IMR-90 (cell line): ENCODE measurements at regions not wholly inside any gene's neighbourhood (a gene's known extent, or its start where the extent isn't known, plus 50 kb on each side); places are given as distances from the start of the nearest gene placed in this dataset.

Source experiments
- ATAC-seq: fragments of 200-7000 bp; cut with Tn5 transposase; 2 replicates; pipeline ENCODE4 v1.9.1; 2020; ENCODE audit warnings: low read depth, mild to moderate bottlenecking, moderate library complexity
- BruUV-seq: library from RNA; stranded (reverse); fragments of 400-500 nt; replicated peaks from 2 replicates; lab custom pipeline; 2021; lab: Mats Ljungman, UMichigan
- CTCF ChIA-PET: fragments of 300-600 bp; formaldehyde crosslinking; extraction: SDS; loops from one replicate; lab custom pipeline; 2021; ENCODE audit warnings: antibody characterized with exemption; lab: Yijun Ruan, JAX
- POLR2A ChIA-PET: fragments of 300-600 bp; sonication (Branson Sonifier 250); formaldehyde crosslinking; loops from one replicate; lab custom pipeline; 2022; ENCODE audit warnings: antibody characterized with exemption; ENCODE audit not compliant: unreplicated experiment; lab: Charles Lee
- DNase-seq: peaks from one replicate; pipeline ENCODE4 v3.0.0; 2013
- H2AFZ ChIP-seq: replicated peaks from 2 replicates; pipeline ENCODE3; 2013; ENCODE audit warnings: low read length, mild to moderate bottlenecking; ENCODE audit not compliant: poor library complexity
- H2AK5ac ChIP-seq: 2 replicates; pipeline ENCODE4 v1.6.1; 2013; ENCODE audit warnings: low read depth, low read length, inconsistent platforms
- H2AK9ac ChIP-seq: replicated peaks from 2 replicates; pipeline ENCODE3; 2013; ENCODE audit warnings: mild to moderate bottlenecking, low read depth, low read length, moderate library complexity; ENCODE audit not compliant: poor library complexity
- H2BK120ac ChIP-seq: 2 replicates; pipeline ENCODE4 v1.6.1; 2013; ENCODE audit warnings: low read depth, low read length, inconsistent platforms
- H2BK15ac ChIP-seq: 3 replicates; pipeline ENCODE4 v1.6.1; 2013; ENCODE audit warnings: low read depth, low read length, inconsistent platforms
- H2BK20ac ChIP-seq: 2 replicates; pipeline ENCODE4 v1.6.1; 2013; ENCODE audit warnings: low read depth, mild to moderate bottlenecking, inconsistent platforms, low read length, moderate library complexity
- H2BK5ac ChIP-seq: 2 replicates; pipeline ENCODE4 v1.6.1; 2013; ENCODE audit warnings: mild to moderate bottlenecking, low read depth, low read length, inconsistent platforms; ENCODE audit not compliant: poor library complexity, severe bottlenecking
- H3K14ac ChIP-seq: replicated peaks from 2 replicates; pipeline ENCODE4 v1.6.1; 2013; ENCODE audit warnings: low read depth, low read length, inconsistent platforms
- H3K18ac ChIP-seq: 2 replicates; pipeline ENCODE4 v1.6.1; 2013; ENCODE audit warnings: low read depth, low read length, control low read depth
- H3K23ac ChIP-seq: 2 replicates; pipeline ENCODE4 v1.6.1; 2013; ENCODE audit warnings: low read depth, low read length, inconsistent platforms
- H3K27ac ChIP-seq: 2 replicates; pipeline ENCODE4 v1.5.1; 2013; ENCODE audit warnings: mild to moderate bottlenecking, control low read depth, low read length; ENCODE audit not compliant: insufficient read depth
- H3K27me3 ChIP-seq: 2 replicates; pipeline ENCODE4 v1.6.1; 2013; ENCODE audit warnings: low read length; ENCODE audit not compliant: control insufficient read depth, insufficient read depth
- H3K36me3 ChIP-seq: 2 replicates; pipeline ENCODE4 v1.6.1; 2013; ENCODE audit warnings: low read length, mixed read lengths; ENCODE audit not compliant: control insufficient read depth, insufficient read depth
- H3K4ac ChIP-seq: 2 replicates; pipeline ENCODE4 v1.6.1; 2013; ENCODE audit warnings: low read depth, low read length, inconsistent platforms
- H3K4me1 ChIP-seq: 2 replicates; pipeline ENCODE4 v1.6.1; 2013; ENCODE audit warnings: low read length, mixed read lengths; ENCODE audit not compliant: control insufficient read depth, insufficient read depth
- H3K4me2 ChIP-seq: 2 replicates; pipeline ENCODE4 v1.6.1; 2013; ENCODE audit warnings: low read depth, mild to moderate bottlenecking, control low read depth, low read length, moderate library complexity
- H3K4me3 ChIP-seq: 2 replicates; pipeline ENCODE4 v1.5.1; 2013; ENCODE audit warnings: low read depth, mild to moderate bottlenecking, control low read depth, low read length, moderate library complexity; ENCODE audit not compliant: insufficient read depth
- H3K56ac ChIP-seq: 2 replicates; pipeline ENCODE4 v1.6.1; 2013; ENCODE audit warnings: low read length, inconsistent platforms; ENCODE audit not compliant: insufficient read depth; ENCODE audit errors: extremely low read depth
- H3K79me1 ChIP-seq, 2 experiments: 2 replicates each; pipeline ENCODE4 v1.6.1; 2013; ENCODE audit warnings: low read length in 2 of 2, inconsistent platforms in 1 of 2, low read depth in 1 of 2
- H3K9ac ChIP-seq: 2 replicates; pipeline ENCODE4 v1.6.1; 2013; ENCODE audit warnings: low read depth, low read length, control low read depth
- H3K9me1 ChIP-seq: 2 replicates; pipeline ENCODE4 v1.6.1; 2013; ENCODE audit warnings: low read length, inconsistent platforms; ENCODE audit not compliant: insufficient read depth
- H3K9me3 ChIP-seq: 2 replicates; pipeline ENCODE4 v1.6.1; 2013; ENCODE audit warnings: low read length; ENCODE audit not compliant: control insufficient read depth, insufficient read depth
- H4K20me1 ChIP-seq: 2 replicates; pipeline ENCODE4 v1.6.1; 2013; ENCODE audit warnings: low read length, inconsistent platforms; ENCODE audit not compliant: insufficient read depth
- H4K5ac ChIP-seq: 2 replicates; pipeline ENCODE4 v1.6.1; 2013; ENCODE audit warnings: mild to moderate bottlenecking, low read depth, low read length, control low read depth
- H4K8ac ChIP-seq, 2 experiments: 2 replicates each; pipeline ENCODE4 v1.6.1; 2013; ENCODE audit warnings: low read depth in 2 of 2, low read length in 2 of 2, control low read depth in 1 of 2, inconsistent platforms in 1 of 2
- H4K91ac ChIP-seq: 2 replicates; pipeline ENCODE4 v1.6.1; 2013; ENCODE audit warnings: low read depth, low read length, inconsistent platforms; ENCODE audit not compliant: insufficient read depth
- BHLHE40 ChIP-seq: fragments of 150-350 bp; IDR thresholded peaks from 2 replicates; pipeline ENCODE4 v1.6.1; 2016; ENCODE audit warnings: mild to moderate bottlenecking, low read depth, low read length
- CEBPB ChIP-seq: IDR thresholded peaks from 2 replicates; pipeline ENCODE4 v1.6.1; 2012; ENCODE audit warnings: low read depth, low read length, improper control_type of control experiment
- CHD1 ChIP-seq: IDR thresholded peaks from 2 replicates; pipeline ENCODE4 v1.6.1; 2012; ENCODE audit warnings: low read depth, low read length, improper control_type of control experiment
- CTCF ChIP-seq: conservative IDR thresholded peaks from 2 replicates; pipeline ENCODE4 v1.5.1; 2012; ENCODE audit warnings: mild to moderate bottlenecking, low read depth, low read length, improper control_type of control experiment
- FOS ChIP-seq: fragments of 150-350 bp; IDR thresholded peaks from 2 replicates; pipeline ENCODE4 v1.6.1; 2016; ENCODE audit warnings: low read depth, low read length
- MAFK ChIP-seq: IDR thresholded peaks from 2 replicates; pipeline ENCODE4 v1.6.1; 2012; ENCODE audit warnings: low read depth, low read length, improper control_type of control experiment
- MAZ ChIP-seq: IDR thresholded peaks from 2 replicates; pipeline ENCODE4 v1.6.1; 2012; ENCODE audit warnings: low read depth, mild to moderate bottlenecking, low read length, improper control_type of control experiment, moderate library complexity, borderline replicate concordance
- MXI1 ChIP-seq: IDR thresholded peaks from 2 replicates; pipeline ENCODE4 v1.6.1; 2012; ENCODE audit warnings: low read depth, mild to moderate bottlenecking, low read length, moderate library complexity, borderline replicate concordance
- NFE2L2 ChIP-seq: fragments of 150-350 bp; IDR thresholded peaks from 2 replicates; pipeline ENCODE4 v1.6.1; 2016; ENCODE audit warnings: low read depth, mild to moderate bottlenecking, low read length
- POLR2A ChIP-seq: IDR thresholded peaks from 2 replicates; pipeline ENCODE4 v1.6.1; 2012; ENCODE audit warnings: mild to moderate bottlenecking, low read depth, low read length
- RCOR1 ChIP-seq: IDR thresholded peaks from 2 replicates; pipeline ENCODE4 v1.6.1; 2012; ENCODE audit warnings: mild to moderate bottlenecking, low read length, improper control_type of control experiment; ENCODE audit not compliant: insufficient replicate concordance
- RFX5 ChIP-seq: IDR thresholded peaks from 2 replicates; pipeline ENCODE4 v1.8.0; 2012; ENCODE audit warnings: low read depth, mild to moderate bottlenecking, low read length, moderate library complexity
- SMC3 ChIP-seq: fragments of 150-350 bp; IDR thresholded peaks from 2 replicates; pipeline ENCODE4 v1.6.1; 2016; ENCODE audit warnings: low read depth, mild to moderate bottlenecking, antibody characterized with exemption, low read length, moderate library complexity
- USF2 ChIP-seq: fragments of 150-350 bp; IDR thresholded peaks from 2 replicates; pipeline ENCODE4 v1.6.1; 2017; ENCODE audit warnings: mild to moderate bottlenecking, antibody characterized with exemption, low read length, low read depth
- WGBS, 2 experiments: methylation state at CpG; one replicate each; pipeline versions ENCODE4 v1.1.5 to v1.1.7; 2013; ENCODE audit warnings: missing lambda C conversion rate in 2 of 2; ENCODE audit not compliant: insufficient read length in 1 of 2; ENCODE audit errors: extremely low coverage in 2 of 2; 5-methylcytosine and 5-hydroxymethylcytosine counted together
- dilution Hi-C: fragments of 300-500 bp; cut with HindIII; formaldehyde crosslinking; loops from one replicate; pipeline ENCODE4 v1.14.3; 2018; ENCODE audit warnings: low sequenced_read_pairs; ENCODE audit not compliant: unreplicated experiment
- in situ Hi-C: fragments of 300-500 bp; cut with MboI; formaldehyde crosslinking; loops from 3 replicates; pipeline ENCODE4 v1.14.3; 2019; ENCODE audit warnings: low sequenced_read_pairs, inconsistent platforms, mixed read lengths
- intact Hi-C: fragments of 100-400 bp; cut with micrococcal nuclease; formaldehyde crosslinking; loops from 2 replicates; pipeline ENCODE4 v1.10.0; 2022
- TF ChIP-seq, protein P1 (sequence below): fragments of 150-350 bp; IDR thresholded peaks from 2 replicates; pipeline ENCODE4 v1.6.1; 2016; ENCODE audit warnings: low read depth, mild to moderate bottlenecking, low read length, moderate library complexity, borderline replicate concordance

DNA sequence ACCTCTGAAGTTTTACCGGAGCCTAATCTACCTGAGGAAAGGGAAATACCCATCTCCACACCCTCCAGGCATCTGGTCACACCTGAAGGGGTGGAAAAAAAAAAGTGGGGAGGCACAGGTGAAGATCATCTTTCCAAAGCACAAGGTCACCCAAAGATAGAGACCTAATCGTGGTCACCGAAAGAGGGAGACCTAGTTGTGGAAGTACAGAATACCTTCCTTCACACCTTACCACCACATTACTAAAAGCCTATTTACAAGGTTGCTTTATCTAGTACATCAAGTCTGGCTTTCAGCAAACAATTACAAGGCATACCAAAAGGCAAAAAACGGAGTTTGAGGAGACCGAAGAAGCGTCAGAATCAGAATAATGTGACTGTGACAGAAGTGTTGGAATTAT lies 110.0 kb upstream of the ARPP21 start:
- POLR2A ChIA-PET, result no interaction called here
- Histone ChIP-seq H4K20me1 (no peaks in the 10 kb centered on the region), H3K18ac (no peak overlapping the region), H3K27me3 (no peaks in the 10 kb centered on the region), H3K9ac (no peak overlapping the region), H2AK9ac (no peak overlapping the region), H2BK20ac (no peak overlapping the region), H3K23ac (no peak overlapping the region), H2AFZ (no peak overlapping the region), H3K9me1 (no peaks in the 10 kb centered on the region), H2BK5ac (no peak overlapping the region), H3K56ac (no peak overlapping the region), H4K8ac (no peak overlapping the region), H4K5ac (no peak overlapping the region), H3K4ac (no peak overlapping the region), H4K91ac (no peak overlapping the region), H3K79me1 (no peaks in the 10 kb centered on the region), H3K4me1 (no peaks in the 10 kb centered on the region), H3K4me3 (no peak overlapping the region), H2AK5ac (no peak overlapping the region), H3K36me3 (no peaks in the 10 kb centered on the region), H3K9me3 (peaks cover 2% of the 10 kb centered on the region; the same call in 1 of the 2 replicates), H3K14ac (no peak overlapping the region), H3K4me2 (no peak overlapping the region), H3K27ac (no peak overlapping the region), H2BK15ac (no peak overlapping the region), H2BK120ac (no peak overlapping the region)
- dilution Hi-C loops, result no loop called here
- CTCF ChIA-PET, result interaction anchor here (0.7 kb wide), 1 partner anchor 18 kb away, joined by 3 read pairs; no protein-coding TSS in a partner anchor
- BruUV-seq, result no TSS peak
- ATAC-seq (no peak), DNase-seq (no peak)
- in situ Hi-C loops, result no loop called here
- TF ChIP-seq, protein P1, sequence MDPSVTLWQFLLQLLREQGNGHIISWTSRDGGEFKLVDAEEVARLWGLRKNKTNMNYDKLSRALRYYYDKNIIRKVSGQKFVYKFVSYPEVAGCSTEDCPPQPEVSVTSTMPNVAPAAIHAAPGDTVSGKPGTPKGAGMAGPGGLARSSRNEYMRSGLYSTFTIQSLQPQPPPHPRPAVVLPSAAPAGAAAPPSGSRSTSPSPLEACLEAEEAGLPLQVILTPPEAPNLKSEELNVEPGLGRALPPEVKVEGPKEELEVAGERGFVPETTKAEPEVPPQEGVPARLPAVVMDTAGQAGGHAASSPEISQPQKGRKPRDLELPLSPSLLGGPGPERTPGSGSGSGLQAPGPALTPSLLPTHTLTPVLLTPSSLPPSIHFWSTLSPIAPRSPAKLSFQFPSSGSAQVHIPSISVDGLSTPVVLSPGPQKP, result no peak
- TF ChIP-seq RFX5 (no peak), MAZ (no peak), CTCF (no peak), USF2 (no peak), CEBPB (no peak), FOS (no peak), POLR2A (no peak), MXI1 (no peak), RCOR1 (no peak), SMC3 (no peak), NFE2L2 (no peak), BHLHE40 (no peak), MAFK (no peak), CHD1 (no peak)
- 79% methylated on average over 2 of the region's 6 CpGs; no CpG with 5 or more reads in 1 of the 2 experiments for WGBS, 2 experiments
- intact Hi-C loops, result no loop called here
